NCI-H2171 treated with DMSO at 0.1 percent for 48 hours (cell line): ENCODE measurements at regions not wholly inside any gene's neighbourhood (a gene's known extent, or its start where the extent isn't known, plus 50 kb on each side); places are given as distances from the start of the nearest gene placed in this dataset.
"Not testable (repeated sequence)": the region's sequence is repeated elsewhere in the genome, so short reads cannot be mapped to it uniquely, and the experiment has no call there.

ENCODE experiments used
- DNase-seq: peaks from one replicate; lab custom pipeline; 2025; lab: John Stamatoyannopoulos, UW

- no peak for DNase-seq
Observed at GRCh38 chr5:12245429-12245828, 341.2 kb upstream of the CTNND2 start.

- DNase-seq, result no peak
Observed at GRCh38 chr5:12242950-12243888, 339.0 kb upstream of the CTNND2 start.

- no peak for DNase-seq
Observed at GRCh38 chr5:12237837-12238575, 333.8 kb upstream of the CTNND2 start.

GRCh38 chr5:12230659-12231058 is 326.4 kb upstream of the CTNND2 start:
- no peak for DNase-seq

GRCh38 chr5:12217039-12217438 is 312.8 kb upstream of the CTNND2 start:
- no peak for DNase-seq

- DNase-seq, result no peak
Observed at GRCh38 chr5:12214267-12215015, 310.2 kb upstream of the CTNND2 start.

GRCh38 chr5:12208366-12209100 is 304.3 kb upstream of the CTNND2 start:
- no peak for DNase-seq

- no peak for DNase-seq
Observed at GRCh38 chr5:12204761-12205160, 300.5 kb upstream of the CTNND2 start.

- DNase-seq, result no peak
Observed at GRCh38 chr5:12193536-12193935, 289.3 kb upstream of the CTNND2 start.

GRCh38 chr5:12183003-12183402 is 278.8 kb upstream of the CTNND2 start:
- DNase-seq, result no peak

- no peak for DNase-seq
Observed at GRCh38 chr5:12177851-12178250, 273.6 kb upstream of the CTNND2 start.

- DNase-seq, result no peak
Observed at GRCh38 chr5:12177225-12177624, 273.0 kb upstream of the CTNND2 start.

GRCh38 chr5:12175914-12176585 is 271.8 kb upstream of the CTNND2 start:
- no peak for DNase-seq

- no peak for DNase-seq
Observed at GRCh38 chr5:12174734-12175133, 270.5 kb upstream of the CTNND2 start.

GRCh38 chr5:12169536-12169935 is 265.3 kb upstream of the CTNND2 start:
- DNase-seq, result no peak

GRCh38 chr5:12162863-12163262 is 258.6 kb upstream of the CTNND2 start:
- DNase-seq, result no peak

- no peak for DNase-seq
Observed at GRCh38 chr5:12147513-12147912, 243.3 kb upstream of the CTNND2 start.

- DNase-seq, result no peak
Observed at GRCh38 chr5:12141496-12141895, 237.2 kb upstream of the CTNND2 start.

- DNase-seq, result no peak
Observed at GRCh38 chr5:12133520-12133919, 229.3 kb upstream of the CTNND2 start.

GRCh38 chr5:12131020-12131419 is 226.8 kb upstream of the CTNND2 start:
- not testable (repeated sequence) for DNase-seq

GRCh38 chr5:12125895-12126294 is 221.6 kb upstream of the CTNND2 start:
- DNase-seq, result no peak
